Caki2 (cell line): ENCODE measurements at regions not wholly inside any gene's neighbourhood (a gene's known extent, or its start where the extent isn't known, plus 50 kb on each side); places are given as distances from the start of the nearest gene placed in this dataset.

Source experiments
- DNase-seq: peaks from one replicate; pipeline ENCODE4 v3.0.0-alpha.2; 2015; ENCODE audit warnings: low read depth
- in situ Hi-C: cut with HindIII; loops from 2 replicates; pipeline ENCODE4 v1.10.0; 2016; ENCODE audit warnings: low sequenced_read_pairs, low pct_unique_long_range_greater_than_20kb, mixed read lengths

DNA sequence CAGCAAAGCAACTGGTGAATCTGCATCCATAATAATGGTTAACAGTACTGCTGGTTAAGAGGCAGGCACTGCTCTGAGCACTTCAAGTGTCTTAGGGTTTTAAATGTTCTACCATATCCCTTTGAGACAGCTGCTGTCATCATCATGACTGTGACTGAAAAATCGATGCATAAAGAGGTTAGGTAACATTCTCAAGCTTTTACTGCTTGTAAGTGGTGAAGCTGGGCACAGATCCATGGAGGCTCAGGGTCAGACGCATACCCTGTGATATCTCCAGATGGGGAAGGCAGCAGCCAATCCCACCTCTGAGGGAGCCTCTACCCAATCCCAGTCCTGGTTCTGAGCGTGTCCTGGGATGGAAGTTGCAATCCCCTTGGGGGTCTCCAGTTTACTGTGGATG lies 57.6 kb upstream of the SOX9 start:
- DNase-seq = no peak
- in situ Hi-C loops = no loop called here

DNA sequence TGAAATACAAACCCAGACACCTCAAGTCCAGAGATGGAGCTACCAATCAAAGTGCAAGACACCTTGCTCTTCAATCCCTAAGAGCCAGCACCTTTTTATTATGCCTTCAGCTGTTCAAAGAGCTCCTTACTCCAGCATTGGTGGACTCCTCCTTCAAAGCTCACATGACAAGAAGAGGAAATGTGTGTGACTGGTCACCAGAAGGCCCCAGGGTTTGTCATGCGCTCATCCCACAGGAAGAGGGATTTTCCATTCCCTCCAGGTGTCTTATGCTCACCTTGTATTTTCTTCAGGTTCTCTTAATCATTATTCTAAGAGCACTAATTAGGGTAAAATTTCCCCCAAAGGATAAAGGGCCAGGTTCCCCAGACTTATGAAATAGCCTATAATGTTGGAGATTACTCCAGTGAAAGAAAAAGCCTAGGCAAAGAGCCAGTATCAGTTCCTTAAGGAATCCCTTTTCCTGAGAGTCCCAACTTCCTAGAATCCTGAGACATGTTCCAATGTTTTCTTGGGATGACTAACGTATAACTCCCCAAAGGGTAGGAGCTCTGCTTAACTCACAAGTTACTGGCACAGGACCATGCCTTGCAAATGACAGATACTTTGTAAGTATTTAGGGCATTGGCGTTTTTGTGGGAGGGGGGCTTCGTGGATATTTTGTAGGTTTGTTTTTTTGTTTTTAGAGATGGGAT lies 56.9 kb upstream of the SOX9 start:
- no peak for DNase-seq
- in situ Hi-C loops = no loop called here

DNA sequence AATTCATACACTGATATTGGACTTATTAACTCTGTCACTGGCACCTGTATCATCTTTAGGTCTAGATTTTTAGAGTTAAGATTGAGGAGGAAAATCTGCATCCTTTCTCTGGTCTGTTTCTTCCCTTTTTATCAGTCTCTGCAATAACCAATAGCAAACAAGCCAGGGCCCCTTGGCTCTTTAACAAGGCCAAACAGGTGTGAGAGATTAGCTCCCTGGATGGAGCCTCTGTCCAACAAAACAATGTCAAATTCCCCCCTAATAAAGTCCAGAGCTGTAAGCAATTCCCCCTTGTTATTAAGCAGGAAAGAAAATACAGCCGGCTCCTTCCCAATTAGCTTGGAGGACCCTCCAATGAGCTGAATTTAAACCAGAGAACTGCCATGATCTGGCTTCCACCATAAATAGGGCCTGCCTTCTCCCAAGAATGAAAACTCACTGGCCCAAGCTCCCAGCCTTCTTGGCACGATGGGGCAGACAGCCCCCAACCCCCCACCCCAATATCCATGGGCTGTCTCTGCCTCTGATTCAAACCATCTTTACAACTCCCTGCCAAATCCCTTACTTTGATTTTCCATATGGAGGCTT lies 56.1 kb upstream of the SOX9 start:
- in situ Hi-C loops = no loop called here
- DNase-seq = no peak

DNA sequence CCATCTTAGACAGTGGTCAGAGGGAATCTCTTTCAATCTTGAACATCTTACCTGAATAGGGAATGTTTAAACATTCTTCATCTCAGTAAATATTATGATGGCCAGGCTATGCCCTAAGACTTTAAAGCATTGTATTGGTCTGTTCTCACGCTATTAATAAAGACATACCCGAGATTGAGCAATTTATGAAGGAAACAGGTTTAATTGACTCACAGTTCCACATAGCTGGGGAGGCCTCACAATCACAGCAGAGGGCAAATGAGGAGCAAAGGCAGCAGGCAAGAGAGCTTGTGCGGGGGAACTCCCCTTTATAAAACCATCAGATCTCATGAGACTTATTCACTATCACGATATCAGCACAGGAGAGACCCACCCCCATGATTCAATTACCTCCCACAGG lies 55.3 kb upstream of the SOX9 start:
- in situ Hi-C loops = no loop called here
- DNase-seq = no peak

DNA sequence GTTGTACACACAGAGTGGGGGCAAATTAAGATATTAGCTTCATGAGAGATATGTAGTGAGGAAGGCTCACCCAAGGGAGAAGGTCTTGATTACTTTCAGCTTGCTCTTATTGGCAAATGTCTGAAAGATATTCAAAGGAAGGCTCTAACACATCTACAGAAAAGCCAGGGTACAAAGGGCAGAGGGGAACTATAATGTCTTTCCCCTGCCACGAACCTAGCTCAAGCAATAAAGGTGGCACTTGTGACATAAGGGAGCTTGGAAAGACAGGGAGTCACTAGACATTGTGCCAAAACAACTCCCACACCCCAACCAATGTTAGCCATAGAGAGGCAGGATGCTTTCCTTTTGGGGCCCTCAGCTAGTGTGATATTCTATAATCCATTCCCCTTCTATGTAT lies 52.2 kb upstream of the SOX9 start:
- in situ Hi-C loops = no loop called here

DNA sequence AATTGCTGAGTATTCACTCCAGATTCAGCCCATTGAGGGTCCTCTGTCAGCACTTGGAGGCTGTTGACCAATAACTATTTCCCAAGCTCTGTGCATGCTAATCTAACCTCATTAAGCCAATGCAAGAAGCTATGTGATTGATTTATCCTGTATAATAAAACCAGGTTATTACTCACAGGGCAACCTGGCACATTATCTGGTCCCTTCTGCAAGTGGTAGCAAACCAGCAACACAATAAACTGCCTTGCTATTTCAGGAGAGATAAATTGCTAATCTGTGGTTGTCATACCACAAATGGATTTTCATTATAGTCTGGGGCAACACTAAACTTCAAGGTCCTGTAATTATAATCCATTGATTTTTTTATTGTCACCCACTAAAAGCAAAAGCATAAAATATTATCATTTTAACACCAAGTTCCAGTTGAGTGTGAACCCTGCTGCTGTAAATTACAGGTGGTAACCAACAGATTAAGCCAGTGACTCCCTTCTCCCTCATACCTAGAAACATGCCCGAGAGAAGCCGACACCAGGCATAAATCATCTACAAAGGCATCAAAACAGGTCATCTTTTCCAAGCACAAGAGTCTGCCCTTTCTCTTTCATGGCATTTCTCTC lies 51.1 kb upstream of the SOX9 start:
- no peak for DNase-seq
- in situ Hi-C loops = no loop called here

More for the DNA sequence above, 52.2 kb upstream of the SOX9 start:
- no peak for DNase-seq
